VCaP (cell line): ENCODE measurements at regions not wholly inside any gene's neighbourhood (a gene's known extent, or its start where the extent isn't known, plus 50 kb on each side); places are given as distances from the start of the nearest gene placed in this dataset.

Source experiments
- H3K27ac ChIP-seq: fragments of 450-650 bp; 2 replicates; pipeline ENCODE4 v1.5.1; 2017
- CTCF ChIP-seq: fragments of 450-650 bp; conservative IDR thresholded peaks from 2 replicates; pipeline ENCODE4 v1.5.1; 2017; ENCODE audit warnings: mild to moderate bottlenecking, moderate library complexity

GRCh38 chr16:86960266-86960665, 356.9 kb downstream of the C16orf95 start:
- no peak overlapping the region for H3K27ac ChIP-seq
- no peak for TF ChIP-seq CTCF

- no peak overlapping the region for H3K27ac ChIP-seq
- TF ChIP-seq CTCF = no peak
Observed at GRCh38 chr16:86961171-86961601, 356.0 kb downstream of the C16orf95 start.

GRCh38 chr16:86962259-86962658, 354.9 kb downstream of the C16orf95 start:
- H3K27ac ChIP-seq = no peak overlapping the region
- TF ChIP-seq CTCF = no peak

- no peak for TF ChIP-seq CTCF
- no peak overlapping the region for H3K27ac ChIP-seq
Observed at GRCh38 chr16:86962913-86963312, 354.3 kb downstream of the C16orf95 start.

- TF ChIP-seq CTCF = no peak
- H3K27ac ChIP-seq = no peak overlapping the region
Observed at GRCh38 chr16:86963600-86964575, 353.3 kb downstream of the C16orf95 start.

- no peak for TF ChIP-seq CTCF
- no peak overlapping the region for H3K27ac ChIP-seq
Observed at GRCh38 chr16:86964796-86965241, 352.4 kb downstream of the C16orf95 start.

GRCh38 chr16:86965331-86965730, 351.9 kb downstream of the C16orf95 start:
- TF ChIP-seq CTCF = no peak
- no peak overlapping the region for H3K27ac ChIP-seq
